DND-41 (cell line): ENCODE measurements at regions not wholly inside any gene's neighbourhood (a gene's known extent, or its start where the extent isn't known, plus 50 kb on each side); places are given as distances from the start of the nearest gene placed in this dataset.
"Not testable (repeated sequence)": the region's sequence is repeated elsewhere in the genome, so short reads cannot be mapped to it uniquely, and the experiment has no call there.

Experiments
- ATAC-seq: fragments of 200-7000 bp; cut with Tn5 transposase; 3 replicates; pipeline ENCODE4 v1.9.1; 2021; ENCODE audit warnings: low read depth; ENCODE audit not compliant: insufficient read depth
- DNase-seq: peaks from one replicate; pipeline ENCODE4 v3.0.0-alpha.2; 2020
- H2AFZ ChIP-seq: 2 replicates; pipeline ENCODE4 v1.6.0; 2012; ENCODE audit warnings: low read depth, low read length
- H3K27ac ChIP-seq: 2 replicates; pipeline ENCODE4 v1.5.1; 2012; ENCODE audit warnings: low read length, inconsistent platforms
- H3K27me3 ChIP-seq: fragments of 200-600 bp; sonication (generic); 2 replicates; pipeline ENCODE4 v1.6.0; 2012; ENCODE audit warnings: low read length, mild to moderate bottlenecking, inconsistent platforms; ENCODE audit not compliant: insufficient read depth, poor library complexity
- H3K36me3 ChIP-seq: 2 replicates; pipeline ENCODE4 v1.5.1; 2012; ENCODE audit warnings: low read length, inconsistent platforms; ENCODE audit not compliant: insufficient read depth
- H3K4me1 ChIP-seq: 2 replicates; pipeline ENCODE4 v1.5.1; 2012; ENCODE audit warnings: mild to moderate bottlenecking, low read length; ENCODE audit not compliant: insufficient read depth
- H3K4me2 ChIP-seq: 2 replicates; pipeline ENCODE4 v1.6.0; 2012; ENCODE audit warnings: mild to moderate bottlenecking, moderate library complexity, low read length, inconsistent platforms; ENCODE audit not compliant: insufficient read depth
- H3K4me3 ChIP-seq, 2 experiments: fragments of 200-600 bp in 1 of 2; shearing (Covaris generic) in 1 of 2; 2 replicates each; pipeline ENCODE4 v1.5.1; 2012 to 2016; ENCODE audit warnings: inconsistent platforms in 2 of 2, low read length in 2 of 2, mild to moderate bottlenecking in 2 of 2, low read depth in 1 of 2, moderate library complexity in 1 of 2
- H3K79me2 ChIP-seq: 2 replicates; pipeline ENCODE4 v1.6.0; 2012; ENCODE audit warnings: low read length, inconsistent platforms; ENCODE audit not compliant: insufficient read depth
- H3K9ac ChIP-seq: 2 replicates; pipeline ENCODE4 v1.6.0; 2012; ENCODE audit warnings: low read depth, mild to moderate bottlenecking, inconsistent platforms, low read length, moderate library complexity
- H3K9me3 ChIP-seq: 2 replicates; pipeline ENCODE4 v1.5.1; 2012; ENCODE audit warnings: low read length, moderate library complexity, mild to moderate bottlenecking, inconsistent platforms; ENCODE audit not compliant: insufficient read depth, severe bottlenecking
- H4K20me1 ChIP-seq: 2 replicates; pipeline ENCODE4 v1.6.0; 2012; ENCODE audit warnings: low read length; ENCODE audit not compliant: insufficient read depth
- EZH2 ChIP-seq: IDR thresholded peaks from 3 replicates; pipeline ENCODE4 v1.6.1; 2012; ENCODE audit warnings: borderline replicate concordance, low read depth, mild to moderate bottlenecking, moderate library complexity, low read length, inconsistent platforms; ENCODE audit not compliant: severe bottlenecking
- TF ChIP-seq, protein P1 (sequence below): IDR thresholded peaks from 2 replicates; pipeline ENCODE4 v1.5.1; 2012; ENCODE audit warnings: borderline replicate concordance, low read length, moderate library complexity, mild to moderate bottlenecking; ENCODE audit not compliant: poor library complexity, severe bottlenecking; ENCODE audit errors: extremely low read depth

DNA sequence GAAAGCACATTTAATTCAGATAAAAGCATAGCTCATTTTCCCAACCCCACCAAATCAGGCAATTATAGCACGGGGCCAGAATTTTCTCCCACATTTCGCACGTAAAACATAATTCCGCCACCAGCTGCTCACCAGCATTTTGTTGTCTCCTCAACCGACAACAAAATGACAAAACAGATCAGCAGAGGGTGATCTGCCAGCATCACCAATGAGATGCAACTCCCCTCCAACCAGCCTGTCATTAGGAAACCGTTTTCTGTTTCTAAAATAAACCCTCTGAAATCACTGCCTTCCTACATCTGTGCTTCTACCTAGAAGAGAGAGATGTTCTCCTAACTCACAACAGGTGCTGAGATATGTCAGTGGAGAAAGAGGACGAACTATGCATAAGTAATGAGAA lies 654.8 kb upstream of the CPEB2 start:
- H3K9me3 ChIP-seq = no peaks in the 10 kb centered on the region
- no peak overlapping the region for H3K4me2 ChIP-seq
- no peak overlapping the region for H3K27ac ChIP-seq
- DNase-seq (no peak), ATAC-seq (no peak)
- no peak overlapping the region for H3K9ac ChIP-seq
- TF ChIP-seq, protein P1, sequence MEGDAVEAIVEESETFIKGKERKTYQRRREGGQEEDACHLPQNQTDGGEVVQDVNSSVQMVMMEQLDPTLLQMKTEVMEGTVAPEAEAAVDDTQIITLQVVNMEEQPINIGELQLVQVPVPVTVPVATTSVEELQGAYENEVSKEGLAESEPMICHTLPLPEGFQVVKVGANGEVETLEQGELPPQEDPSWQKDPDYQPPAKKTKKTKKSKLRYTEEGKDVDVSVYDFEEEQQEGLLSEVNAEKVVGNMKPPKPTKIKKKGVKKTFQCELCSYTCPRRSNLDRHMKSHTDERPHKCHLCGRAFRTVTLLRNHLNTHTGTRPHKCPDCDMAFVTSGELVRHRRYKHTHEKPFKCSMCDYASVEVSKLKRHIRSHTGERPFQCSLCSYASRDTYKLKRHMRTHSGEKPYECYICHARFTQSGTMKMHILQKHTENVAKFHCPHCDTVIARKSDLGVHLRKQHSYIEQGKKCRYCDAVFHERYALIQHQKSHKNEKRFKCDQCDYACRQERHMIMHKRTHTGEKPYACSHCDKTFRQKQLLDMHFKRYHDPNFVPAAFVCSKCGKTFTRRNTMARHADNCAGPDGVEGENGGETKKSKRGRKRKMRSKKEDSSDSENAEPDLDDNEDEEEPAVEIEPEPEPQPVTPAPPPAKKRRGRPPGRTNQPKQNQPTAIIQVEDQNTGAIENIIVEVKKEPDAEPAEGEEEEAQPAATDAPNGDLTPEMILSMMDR = no peak
- TF ChIP-seq EZH2 = no peak
- no peaks in the 10 kb centered on the region for H3K4me1 ChIP-seq
- H3K36me3 ChIP-seq = no peaks in the 10 kb centered on the region
- H3K27me3 ChIP-seq = no peaks in the 10 kb centered on the region
- H3K79me2 ChIP-seq = no peaks in the 10 kb centered on the region
- no peak overlapping the region for H3K4me3 ChIP-seq
- no peaks in the 10 kb centered on the region for H4K20me1 ChIP-seq
- no peak overlapping the region for H2AFZ ChIP-seq

DNA sequence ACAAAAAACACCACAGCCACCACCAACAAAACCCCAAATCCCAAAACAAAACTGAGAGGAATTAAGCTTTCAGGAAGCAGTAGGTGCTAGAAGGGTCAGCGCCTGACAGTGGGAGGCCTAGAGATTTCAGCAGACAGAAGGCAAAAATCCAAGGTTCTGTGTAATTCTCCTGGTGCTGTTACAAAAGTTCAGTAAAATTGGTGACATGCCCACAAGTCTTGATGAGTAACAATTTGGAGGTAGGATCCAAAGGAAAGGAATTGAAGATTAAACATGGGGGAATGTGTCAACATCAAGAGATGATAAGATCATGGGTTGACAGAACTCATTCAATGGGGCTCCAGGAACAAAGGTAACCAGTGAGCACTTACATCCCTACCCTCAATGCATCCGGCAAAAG lies 653.8 kb upstream of the CPEB2 start:
- DNase-seq (no peak), ATAC-seq (no peak)
- Histone ChIP-seq H3K4me1 (no peaks in the 10 kb centered on the region), H3K9ac (no peak overlapping the region), H3K4me3 (no peak overlapping the region), H4K20me1 (no peaks in the 10 kb centered on the region), H2AFZ (no peak overlapping the region), H3K9me3 (no peaks in the 10 kb centered on the region), H3K79me2 (no peaks in the 10 kb centered on the region), H3K4me2 (no peak overlapping the region), H3K27me3 (no peaks in the 10 kb centered on the region), H3K36me3 (no peaks in the 10 kb centered on the region), H3K27ac (no peak overlapping the region)
- no peak for TF ChIP-seq EZH2
- TF ChIP-seq, protein P1 = no peak

DNA sequence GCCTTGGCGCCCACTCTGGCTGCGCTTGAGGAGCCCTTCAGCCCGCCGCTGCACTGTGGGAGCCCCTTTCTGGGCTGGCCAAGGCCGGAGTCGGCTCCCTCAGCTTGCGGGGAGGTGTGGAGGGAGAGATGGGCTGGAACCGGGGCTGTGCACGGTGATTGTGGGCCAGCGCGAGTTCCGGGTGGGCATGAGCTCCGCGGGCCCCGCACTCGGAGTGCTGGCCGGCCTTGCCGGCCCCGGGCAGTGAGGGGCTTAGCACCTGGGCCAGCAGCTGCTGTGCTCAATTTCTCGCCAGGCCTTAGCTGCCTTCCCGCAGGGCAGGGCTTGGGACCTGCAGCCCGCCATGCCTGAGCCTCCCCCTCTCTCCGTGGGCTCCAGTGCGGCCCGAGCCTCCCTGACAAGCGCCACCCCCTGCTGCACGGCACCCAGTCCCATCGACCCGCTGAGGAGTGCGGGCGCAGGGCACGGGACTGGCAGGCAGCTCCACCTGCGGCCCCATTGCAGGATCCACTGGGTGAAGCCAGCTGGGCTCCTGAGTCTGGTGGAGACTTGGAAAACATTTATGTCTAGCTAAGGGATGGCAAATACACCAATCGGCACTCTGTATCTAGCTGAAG lies 643.6 kb upstream of the CPEB2 start:
- not testable (repeated sequence) for H3K9ac ChIP-seq, H3K4me1 ChIP-seq, ATAC-seq, H3K4me2 ChIP-seq, H3K36me3 ChIP-seq, H3K27me3 ChIP-seq, H3K79me2 ChIP-seq, H3K9me3 ChIP-seq, H2AFZ ChIP-seq, H4K20me1 ChIP-seq, H3K27ac ChIP-seq, H3K4me3 ChIP-seq, DNase-seq

DNA sequence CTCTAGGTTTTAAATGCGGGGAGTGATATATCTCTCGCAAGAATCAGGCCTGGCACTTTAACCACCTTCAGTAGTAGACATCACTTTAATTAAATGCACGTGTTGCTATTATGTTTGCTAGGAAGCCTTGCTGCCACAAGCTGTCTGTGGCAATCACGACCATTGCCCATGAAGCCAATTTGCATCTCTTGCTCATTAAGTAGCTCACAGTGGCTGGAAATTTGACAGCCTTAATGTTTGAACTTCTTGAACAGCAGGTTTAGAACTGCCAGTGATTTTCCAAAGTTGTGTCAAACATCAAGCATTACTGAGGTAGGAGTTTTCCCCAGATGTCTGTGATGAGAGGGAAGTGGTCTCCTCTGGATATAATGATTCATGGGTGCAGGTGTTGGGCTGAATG lies 642.3 kb upstream of the CPEB2 start:
- Histone ChIP-seq H3K4me3 (no peak overlapping the region), H3K79me2 (no peaks in the 10 kb centered on the region), H3K27me3 (no peaks in the 10 kb centered on the region), H3K4me2 (no peak overlapping the region), H3K27ac (no peak overlapping the region), H3K36me3 (no peaks in the 10 kb centered on the region), H3K9ac (no peak overlapping the region), H4K20me1 (no peaks in the 10 kb centered on the region), H3K4me1 (no peaks in the 10 kb centered on the region), H2AFZ (no peak overlapping the region), H3K9me3 (no peaks in the 10 kb centered on the region)
- TF ChIP-seq EZH2 = no peak
- TF ChIP-seq, protein P1 = no peak
- no peak for ATAC-seq
- no peak for DNase-seq
